IPS DF 6.9 (cell line): ENCODE measurements at regions not wholly inside any gene's neighbourhood (a gene's known extent, or its start where the extent isn't known, plus 50 kb on each side); places are given as distances from the start of the nearest gene placed in this dataset.

ENCODE experiments used
- DNase-seq: peaks from one replicate; pipeline ENCODE4 v3.0.0-alpha.2; 2013; ENCODE audit warnings: low read depth, low spot score
- H3K27ac ChIP-seq: one replicate; pipeline ENCODE4 v1.5.1; 2013; ENCODE audit warnings: low read length, control low read depth
- H3K27me3 ChIP-seq: 2 replicates; pipeline ENCODE4 v1.6.1; 2013; ENCODE audit warnings: mild to moderate bottlenecking, low read length; ENCODE audit not compliant: control insufficient read depth, insufficient read depth
- H3K36me3 ChIP-seq: 2 replicates; pipeline ENCODE4 v1.6.1; 2013; ENCODE audit warnings: low read length; ENCODE audit not compliant: control insufficient read depth, insufficient read depth
- H3K4me1 ChIP-seq: 2 replicates; pipeline ENCODE4 v1.6.1; 2013; ENCODE audit warnings: low read length; ENCODE audit not compliant: control insufficient read depth, insufficient read depth
- H3K4me3 ChIP-seq: 2 replicates; pipeline ENCODE4 v1.5.1; 2013; ENCODE audit warnings: mild to moderate bottlenecking, low read length
- H3K9me3 ChIP-seq: 2 replicates; pipeline ENCODE4 v1.6.1; 2013; ENCODE audit warnings: low read length, inconsistent platforms; ENCODE audit not compliant: control insufficient read depth, insufficient read depth
- whole genome bisulfite sequencing: extraction: QIAGEN DNeasy Blood & Tissue Kit; methylation state at CpG from one replicate; pipeline ENCODE4 v1.1.7; 2013; ENCODE audit warnings: mixed read lengths, missing lambda C conversion rate; ENCODE audit not compliant: insufficient read length, insufficient coverage; 5-methylcytosine and 5-hydroxymethylcytosine counted together

GRCh38 chr5:39485079-39485478, 60.3 kb upstream of the DAB2 start:
- no peaks in the 10 kb centered on the region for H3K27me3 ChIP-seq
- no peaks in the 10 kb centered on the region for H3K36me3 ChIP-seq
- H3K4me3 ChIP-seq, result no peak overlapping the region
- no peak overlapping the region for H3K27ac ChIP-seq
- no peaks in the 10 kb centered on the region for H3K9me3 ChIP-seq
- H3K4me1 ChIP-seq, result no peaks in the 10 kb centered on the region
- WGBS, result no CpG with 5 or more reads among the region's 2 CpGs
- no peak for DNase-seq

- no CpG with 5 or more reads among the region's 1 CpG for WGBS
- H3K9me3 ChIP-seq, result no peaks in the 10 kb centered on the region
Observed at GRCh38 chr5:39484673-39485072, 59.9 kb upstream of the DAB2 start.

GRCh38 chr5:39482098-39482497, 57.3 kb upstream of the DAB2 start:
- Histone ChIP-seq H3K4me3 (no peak overlapping the region), H3K4me1 (no peaks in the 10 kb centered on the region), H3K27me3 (no peaks in the 10 kb centered on the region), H3K9me3 (no peaks in the 10 kb centered on the region), H3K36me3 (no peaks in the 10 kb centered on the region), H3K27ac (no peak overlapping the region)
- no CpG with 5 or more reads among the region's 1 CpG for WGBS
- DNase-seq, result no peak

More at GRCh38 chr5:39484673-39485072, 59.9 kb upstream of the DAB2 start:
- Histone ChIP-seq H3K4me1 (no peaks in the 10 kb centered on the region), H3K4me3 (no peak overlapping the region), H3K27ac (no peak overlapping the region), H3K36me3 (no peaks in the 10 kb centered on the region), H3K27me3 (no peaks in the 10 kb centered on the region)
- no peak for DNase-seq

- Histone ChIP-seq H3K4me3 (no peak overlapping the region), H3K9me3 (no peaks in the 10 kb centered on the region), H3K4me1 (no peaks in the 10 kb centered on the region), H3K36me3 (no peaks in the 10 kb centered on the region), H3K27ac (no peak overlapping the region), H3K27me3 (no peaks in the 10 kb centered on the region)
- WGBS, result 100% methylated on average over 1 of the region's 6 CpGs
- DNase-seq, result no peak
Observed at GRCh38 chr5:39479537-39479936, 54.8 kb upstream of the DAB2 start.

DNA sequence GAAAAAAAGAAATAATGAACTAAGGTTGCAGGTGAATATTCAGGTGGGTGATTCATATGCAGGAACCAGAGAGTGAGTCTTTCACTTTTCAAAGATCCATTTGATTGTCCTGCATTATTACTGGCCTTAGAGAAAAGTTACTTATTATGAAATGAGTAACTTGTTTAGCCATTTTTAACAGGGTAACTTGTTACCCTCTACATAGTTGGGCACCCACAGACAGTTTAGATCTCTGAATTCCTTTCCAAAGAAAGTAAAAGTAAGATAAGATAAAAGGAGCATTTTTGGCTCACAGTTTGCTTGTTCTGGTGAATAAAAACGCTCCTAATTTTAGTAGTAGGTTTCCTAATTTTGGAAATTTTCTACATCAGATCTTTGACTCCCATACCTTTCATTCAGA, 54.1 kb upstream of the DAB2 start:
- Histone ChIP-seq H3K9me3 (no peaks in the 10 kb centered on the region), H3K4me3 (no peak overlapping the region), H3K36me3 (no peaks in the 10 kb centered on the region), H3K27me3 (no peaks in the 10 kb centered on the region), H3K4me1 (no peaks in the 10 kb centered on the region), H3K27ac (no peak overlapping the region)
- no peak for DNase-seq
- WGBS, result no CpG with 5 or more reads among the region's 1 CpG

- no peaks in the 10 kb centered on the region for H3K36me3 ChIP-seq
- WGBS, result no CpG with 5 or more reads among the region's 2 CpGs
- H3K27me3 ChIP-seq, result no peaks in the 10 kb centered on the region
- no peaks in the 10 kb centered on the region for H3K4me1 ChIP-seq
- H3K4me3 ChIP-seq, result no peak overlapping the region
- DNase-seq, result no peak
- no peak overlapping the region for H3K27ac ChIP-seq
- no peaks in the 10 kb centered on the region for H3K9me3 ChIP-seq
Observed at GRCh38 chr5:39476843-39477220, 52.1 kb upstream of the DAB2 start.

- Histone ChIP-seq H3K36me3 (no peaks in the 10 kb centered on the region), H3K4me1 (no peaks in the 10 kb centered on the region), H3K27me3 (no peaks in the 10 kb centered on the region), H3K4me3 (no peak overlapping the region), H3K9me3 (no peaks in the 10 kb centered on the region), H3K27ac (no peak overlapping the region)
- no peak for DNase-seq
- no CpG with 5 or more reads among the region's 5 CpGs for WGBS
Observed at GRCh38 chr5:39475881-39476842, 51.4 kb upstream of the DAB2 start.

GRCh38 chr5:39475159-39475571, 50.4 kb upstream of the DAB2 start:
- H3K27ac ChIP-seq, result no peak overlapping the region
- no peak for DNase-seq
- H3K4me3 ChIP-seq, result no peak overlapping the region

More at GRCh38 chr5:39475159-39475571, 50.4 kb upstream of the DAB2 start:
- Histone ChIP-seq H3K27me3 (no peaks in the 10 kb centered on the region), H3K4me1 (no peaks in the 10 kb centered on the region), H3K36me3 (no peaks in the 10 kb centered on the region), H3K9me3 (no peaks in the 10 kb centered on the region)
- no CpG with 5 or more reads among the region's 3 CpGs for WGBS
